ENCODE measurements at regions not wholly inside any gene's neighbourhood (a gene's known extent, or its start where the extent isn't known, plus 50 kb on each side); places are given as distances from the start of the nearest gene placed in this dataset.

GRCh38 chr10:65838811-65839210 is 1087.0 kb upstream of the LRRTM3 start:
- H3K4me2 ChIP-seq (ENCODE audit: low read depth, low read length, poor library complexity, severe bottlenecking) = no peak overlapping the region
- H3K79me2 ChIP-seq (ENCODE audit: insufficient read depth, low read length) = no peaks in the 10 kb centered on the region
- H3K4me3 ChIP-seq (ENCODE audit: insufficient read depth, low read length, poor library complexity, severe bottlenecking) = no peak overlapping the region
- no peak overlapping the region for H3K27ac ChIP-seq (ENCODE audit: low read depth, low read length)
- H3F3A ChIP-seq (ENCODE audit: insufficient read depth) = no peaks in the 10 kb centered on the region
- TF ChIP-seq EZH2phosphoT487 (conservative IDR thresholded peaks at IDR 0.05; ENCODE audit: low read length) = no peak
- no peak for TF ChIP-seq CTCF (IDR thresholded peaks at IDR 0.05; ENCODE audit: insufficient read depth, low read length, poor library complexity, severe bottlenecking)
- no peaks in the 10 kb centered on the region for H3K27me3 ChIP-seq (ENCODE audit: low read length)
- H3K36me3 ChIP-seq (ENCODE audit: low read length) = no peaks in the 10 kb centered on the region
- H3K9me3 ChIP-seq (ENCODE audit: insufficient read depth, low read length) = no peaks in the 10 kb centered on the region
- no peak overlapping the region for H3K9ac ChIP-seq (ENCODE audit: low read length)
- no peaks in the 10 kb centered on the region for H3K9me2 ChIP-seq (replicated peaks; ENCODE audit: insufficient read depth, low read length)
- no peaks in the 10 kb centered on the region for H4K20me1 ChIP-seq (ENCODE audit: low read depth, low read length)
- no peak overlapping the region for H2AFZ ChIP-seq (ENCODE audit: low read depth, low read length, severe bottlenecking)

GRCh38 chr10:65843203-65843602 is 1082.6 kb upstream of the LRRTM3 start:
- Histone ChIP-seq H3K36me3 (ENCODE audit: low read length) (no peaks in the 10 kb centered on the region), H2AFZ (ENCODE audit: low read depth, low read length, severe bottlenecking) (no peak overlapping the region), H3K27ac (ENCODE audit: low read depth, low read length) (no peak overlapping the region), H3K4me2 (ENCODE audit: low read depth, low read length, poor library complexity, severe bottlenecking) (no peak overlapping the region), H3K79me2 (ENCODE audit: insufficient read depth, low read length) (no peaks in the 10 kb centered on the region), H3K27me3 (ENCODE audit: low read length) (no peaks in the 10 kb centered on the region), H3K9me3 (ENCODE audit: insufficient read depth, low read length) (no peaks in the 10 kb centered on the region), H4K20me1 (ENCODE audit: low read depth, low read length) (no peaks in the 10 kb centered on the region), H3K4me3 (ENCODE audit: insufficient read depth, low read length, poor library complexity, severe bottlenecking) (no peak overlapping the region), H3F3A (ENCODE audit: insufficient read depth) (no peaks in the 10 kb centered on the region), H3K9me2 (replicated peaks; ENCODE audit: insufficient read depth, low read length) (no peaks in the 10 kb centered on the region), H3K9ac (ENCODE audit: low read length) (no peak overlapping the region)
- TF ChIP-seq CTCF (IDR thresholded peaks at IDR 0.05; ENCODE audit: insufficient read depth, low read length, poor library complexity, severe bottlenecking) = no peak
- TF ChIP-seq EZH2phosphoT487 (conservative IDR thresholded peaks at IDR 0.05; ENCODE audit: low read length) = no peak

GRCh38 chr10:65845916-65846315 is 1079.9 kb upstream of the LRRTM3 start:
- TF ChIP-seq CTCF (IDR thresholded peaks at IDR 0.05; ENCODE audit: insufficient read depth, low read length, poor library complexity, severe bottlenecking) (no peak), EZH2phosphoT487 (conservative IDR thresholded peaks at IDR 0.05; ENCODE audit: low read length) (no peak)
- H2AFZ ChIP-seq (ENCODE audit: low read depth, low read length, severe bottlenecking) = no peak overlapping the region

More at GRCh38 chr10:65845916-65846315, 1079.9 kb upstream of the LRRTM3 start:
- Histone ChIP-seq H3K27ac (ENCODE audit: low read depth, low read length) (no peak overlapping the region), H3K27me3 (ENCODE audit: low read length) (no peaks in the 10 kb centered on the region), H3K9me3 (ENCODE audit: insufficient read depth, low read length) (no peaks in the 10 kb centered on the region), H3K4me3 (ENCODE audit: insufficient read depth, low read length, poor library complexity, severe bottlenecking) (no peak overlapping the region), H3K9me2 (replicated peaks; ENCODE audit: insufficient read depth, low read length) (no peaks in the 10 kb centered on the region), H3F3A (ENCODE audit: insufficient read depth) (no peaks in the 10 kb centered on the region), H3K4me2 (ENCODE audit: low read depth, low read length, poor library complexity, severe bottlenecking) (no peak overlapping the region), H3K79me2 (ENCODE audit: insufficient read depth, low read length) (no peaks in the 10 kb centered on the region), H3K9ac (ENCODE audit: low read length) (no peak overlapping the region), H3K36me3 (ENCODE audit: low read length) (no peaks in the 10 kb centered on the region), H4K20me1 (ENCODE audit: low read depth, low read length) (no peaks in the 10 kb centered on the region)
